GM18505 (cell line): ENCODE measurements at regions not wholly inside any gene's neighbourhood (a gene's known extent, or its start where the extent isn't known, plus 50 kb on each side); places are given as distances from the start of the nearest gene placed in this dataset.

Source experiments
- ATAC-seq: cut with Tn5 transposase; IDR thresholded peaks from one replicate; pipeline ENCODE4 v1.9.1; 2021; ENCODE audit not compliant: unreplicated experiment
- POLR2A ChIP-seq: IDR thresholded peaks from 4 replicates; pipeline ENCODE4 v1.6.1; 2011; ENCODE audit warnings: borderline replicate concordance; ENCODE audit not compliant: insufficient read depth, insufficient read length; ENCODE audit errors: extremely low read depth

DNA sequence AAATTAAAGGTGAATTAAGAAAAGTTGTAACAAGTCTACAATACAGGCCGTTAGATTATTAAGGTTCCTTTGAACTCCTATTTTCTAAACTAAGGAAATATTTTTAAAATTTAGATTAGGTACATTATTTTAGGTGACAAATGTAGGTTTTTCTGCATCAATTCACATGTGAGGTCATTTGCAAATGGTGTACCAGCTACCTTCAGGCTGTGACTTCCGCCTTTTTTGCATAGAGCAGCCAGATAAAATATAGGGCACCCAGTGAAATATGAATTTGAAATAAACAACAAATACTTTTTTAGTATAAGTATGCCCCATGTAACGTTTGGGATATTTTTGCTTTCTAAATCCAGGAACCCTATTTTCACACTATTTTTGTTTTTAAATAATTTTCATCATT, 544.0 kb downstream of the LMO4 start:
- TF ChIP-seq POLR2A: no peak
- no peak for ATAC-seq

DNA sequence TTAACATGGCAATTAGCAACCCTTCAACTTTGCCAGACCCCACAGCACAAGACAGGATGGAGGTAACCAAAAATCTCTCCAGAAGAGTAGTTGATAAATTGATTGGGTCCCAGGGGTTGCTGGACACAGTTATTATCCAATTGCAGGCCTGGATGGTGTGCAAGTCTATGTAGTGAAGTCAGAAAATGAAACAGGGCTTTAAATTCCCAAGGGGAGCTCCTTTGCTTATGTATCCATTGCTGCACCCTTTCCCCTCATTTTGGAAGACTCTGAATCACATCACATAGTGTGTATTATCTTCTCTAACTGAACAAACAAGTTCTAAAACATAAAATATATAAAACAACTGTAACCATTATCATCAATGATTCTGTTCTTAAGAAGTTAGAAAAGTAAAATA, 550.2 kb downstream of the LMO4 start:
- ATAC-seq: no peak
- TF ChIP-seq POLR2A: no peak

DNA sequence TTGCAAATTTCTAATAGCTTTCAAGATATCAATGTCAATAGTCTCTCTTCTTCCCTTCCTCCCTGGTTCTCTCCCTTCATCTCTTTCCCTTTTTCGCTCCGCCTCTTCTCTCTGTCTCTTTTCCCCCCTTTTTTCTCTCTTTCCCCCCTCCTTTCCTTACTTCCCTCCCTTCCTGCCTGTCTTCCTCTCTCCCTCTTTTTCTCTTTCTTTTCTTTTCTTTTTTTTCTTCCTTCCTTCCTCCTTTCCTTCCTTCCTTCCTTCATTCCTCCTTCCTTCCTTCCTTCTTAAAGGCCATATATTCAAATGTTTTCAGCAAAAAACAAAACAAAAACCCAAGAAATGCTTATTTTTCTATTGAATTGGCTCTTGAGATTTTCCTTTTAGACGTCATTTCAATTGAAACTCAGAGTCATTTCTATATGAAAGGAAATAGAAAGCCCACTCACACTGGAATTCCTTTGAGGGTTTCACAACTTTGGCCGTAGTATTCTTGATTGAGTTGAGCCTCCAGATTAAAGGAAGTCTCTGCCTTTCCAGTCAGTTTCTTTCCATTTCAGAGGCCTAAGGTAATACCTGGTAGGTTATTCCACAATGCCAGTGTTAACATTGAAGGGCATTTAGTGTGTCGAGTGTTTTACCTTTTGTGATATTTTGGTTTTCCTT, 551.5 kb downstream of the LMO4 start:
- no peak for ATAC-seq
- TF ChIP-seq POLR2A: no peak

DNA sequence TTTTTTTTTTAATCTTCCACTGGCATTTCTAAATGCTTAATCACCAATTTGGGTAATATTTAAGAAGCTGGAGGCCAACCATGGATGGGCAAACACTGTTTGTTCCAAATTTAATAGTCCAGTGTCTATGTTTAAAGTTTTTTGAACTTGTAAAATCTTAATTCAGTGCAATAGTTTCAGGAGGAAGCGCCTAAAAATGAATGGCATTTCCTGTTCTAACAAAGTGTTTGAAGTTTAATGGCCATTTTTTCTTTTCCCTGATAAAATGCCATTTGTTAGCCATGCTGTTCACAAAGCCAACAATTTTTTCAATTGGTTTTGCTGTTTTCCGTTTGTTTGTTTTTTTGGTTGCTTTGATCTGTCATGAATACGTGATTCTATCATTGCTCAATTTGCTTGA, 552.1 kb downstream of the LMO4 start:
- no peak for ATAC-seq
- no peak for TF ChIP-seq POLR2A

DNA sequence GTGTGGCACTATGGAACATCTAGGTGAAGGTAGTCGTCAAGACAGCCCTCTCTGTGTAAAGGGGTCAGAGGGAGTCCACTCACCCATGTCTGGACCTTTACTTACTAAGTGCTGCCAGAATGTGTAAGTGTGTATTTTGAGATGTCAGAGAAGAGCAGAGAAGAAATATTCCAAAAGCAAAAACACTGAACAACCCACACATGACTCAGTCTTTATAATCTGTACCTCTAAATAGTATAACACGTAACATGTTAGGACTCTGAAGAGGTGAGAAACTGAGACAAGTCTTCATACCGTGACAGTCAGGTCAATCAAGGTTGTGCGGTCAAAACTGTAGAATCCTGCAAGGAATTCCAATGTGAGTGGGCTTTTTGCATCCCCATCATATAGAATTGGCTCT, 555.2 kb downstream of the LMO4 start:
- no peak for ATAC-seq
- no peak for TF ChIP-seq POLR2A

DNA sequence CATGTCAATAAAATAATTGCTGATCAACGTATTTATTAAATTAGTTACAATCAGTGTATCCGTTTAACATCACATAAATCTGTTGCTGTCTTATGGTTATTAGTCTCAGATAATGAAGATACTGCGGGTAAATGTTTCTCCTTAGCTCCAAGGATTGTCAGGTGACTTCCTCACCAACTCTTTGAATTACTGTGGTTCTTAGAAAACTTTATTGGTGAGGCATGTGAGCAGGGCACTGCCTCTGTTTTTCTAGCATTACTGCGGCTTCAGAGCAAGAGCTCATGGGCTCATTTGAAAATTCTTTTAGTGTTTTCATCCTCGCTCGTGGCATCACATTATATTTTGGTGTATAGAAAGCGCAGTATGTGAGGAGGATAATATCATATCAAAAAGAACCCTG, 555.9 kb downstream of the LMO4 start:
- no peak for TF ChIP-seq POLR2A
- ATAC-seq: no peak

DNA sequence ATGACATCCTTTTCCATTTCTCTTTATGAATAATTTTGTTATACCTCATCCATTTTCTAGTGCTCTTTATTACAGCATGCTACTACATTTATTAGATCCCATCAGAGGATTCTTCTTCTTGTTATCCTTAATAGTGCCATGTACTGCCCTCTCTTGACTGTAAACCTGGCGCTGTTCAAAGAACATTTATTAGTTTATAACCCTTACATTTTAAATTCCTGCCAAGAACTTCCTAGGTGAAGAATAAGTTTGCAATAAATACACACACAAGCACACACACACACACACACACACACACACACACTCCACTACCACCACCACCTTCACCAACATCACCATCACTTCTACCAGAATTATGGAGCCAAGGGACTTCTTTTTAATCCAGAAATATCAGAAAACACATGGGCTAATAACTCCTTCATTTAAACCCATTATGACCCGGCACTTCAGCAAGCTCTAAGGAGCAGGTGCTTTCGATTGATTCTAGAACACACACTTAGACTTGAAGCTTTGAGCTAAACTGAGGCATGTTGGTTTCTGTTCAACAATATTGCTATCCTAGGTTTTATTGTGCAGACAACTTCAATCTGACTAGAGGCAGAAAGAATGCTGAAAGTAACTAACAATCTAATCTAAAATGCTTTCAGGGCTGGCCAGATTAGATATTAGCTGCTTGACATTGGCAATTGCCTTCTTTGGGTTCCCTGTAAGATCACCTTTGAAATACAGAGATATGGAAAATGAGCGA, 556.8 kb downstream of the LMO4 start:
- no peak for TF ChIP-seq POLR2A

DNA sequence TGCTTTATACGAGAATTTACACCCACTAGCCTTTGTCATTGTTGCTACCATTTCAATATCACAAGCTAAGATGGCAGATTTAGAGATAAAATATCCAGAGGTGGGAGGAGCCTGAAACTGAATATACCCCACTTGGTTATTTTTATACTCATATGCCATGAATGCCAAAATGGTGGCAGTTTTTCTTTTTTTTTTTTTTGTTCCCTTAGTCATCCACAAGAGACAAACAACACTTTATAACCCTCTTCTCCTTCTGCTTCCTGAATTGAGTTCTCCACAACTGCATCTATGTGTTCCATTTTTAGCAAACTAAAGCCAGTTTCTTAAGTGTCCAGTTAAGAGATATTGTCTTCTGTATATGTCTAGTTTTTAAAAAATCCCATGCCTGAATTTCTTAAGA, 558.4 kb downstream of the LMO4 start:
- no peak for ATAC-seq
- TF ChIP-seq POLR2A: no peak

More for the DNA sequence above, 556.8 kb downstream of the LMO4 start:
- ATAC-seq: no peak

DNA sequence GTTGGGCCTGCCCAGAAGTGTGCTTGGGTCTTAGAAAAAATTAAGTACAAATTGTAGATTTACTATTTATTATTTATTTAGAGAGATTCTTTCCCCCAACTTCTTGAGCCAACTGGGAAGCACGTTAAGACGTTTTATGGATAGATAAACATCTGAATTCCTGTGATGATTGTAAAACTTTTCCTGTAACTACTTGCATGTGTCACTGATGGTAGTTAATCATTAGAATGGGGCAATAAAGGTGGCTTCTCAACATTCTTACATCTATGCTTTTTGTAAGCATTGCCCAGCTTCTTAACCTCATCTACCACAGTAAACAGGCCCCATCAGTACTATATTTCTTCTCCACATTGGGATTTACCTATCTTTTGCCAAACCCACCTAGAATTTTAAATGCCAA, 559.8 kb downstream of the LMO4 start:
- TF ChIP-seq POLR2A: no peak
- no peak for ATAC-seq

DNA sequence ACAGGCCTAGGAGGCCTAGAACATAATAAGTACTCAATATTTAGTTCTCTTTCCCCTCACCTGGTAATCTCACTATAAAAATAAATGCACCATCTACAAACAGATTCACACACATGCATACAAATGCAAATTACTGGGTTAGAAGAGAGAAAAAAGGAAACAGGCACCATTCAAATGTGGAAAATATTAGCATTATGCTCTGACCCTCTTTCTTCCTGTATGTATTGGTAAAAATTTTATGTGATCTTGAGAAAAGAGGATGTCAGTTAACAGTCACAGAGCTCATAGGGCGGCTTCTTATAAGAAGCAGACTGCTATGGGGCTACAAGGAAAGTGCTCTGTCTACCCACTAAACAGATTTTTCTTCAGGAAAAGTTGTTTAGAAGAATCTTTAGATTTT, 565.4 kb downstream of the LMO4 start:
- ATAC-seq: no peak
- no peak for TF ChIP-seq POLR2A

DNA sequence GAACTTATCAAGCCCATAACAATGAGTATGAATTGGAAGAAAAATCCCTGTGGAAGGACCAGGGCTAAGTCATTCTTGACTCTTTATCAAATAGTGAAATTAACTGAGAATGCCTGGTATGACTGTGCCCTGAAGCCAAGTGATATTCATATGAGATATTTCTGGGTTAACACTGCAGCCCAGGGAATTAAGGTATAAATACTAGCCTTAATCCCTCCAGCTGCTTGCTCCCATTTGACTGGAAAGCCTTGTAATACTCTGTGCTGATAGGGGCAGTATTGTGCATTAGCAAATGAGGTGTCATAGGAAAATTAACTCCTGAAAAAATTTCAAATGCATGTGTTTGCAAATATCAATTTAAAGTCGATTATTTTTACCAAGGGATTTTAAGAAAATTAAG, 568.8 kb downstream of the LMO4 start:
- no peak for ATAC-seq
- no peak for TF ChIP-seq POLR2A

DNA sequence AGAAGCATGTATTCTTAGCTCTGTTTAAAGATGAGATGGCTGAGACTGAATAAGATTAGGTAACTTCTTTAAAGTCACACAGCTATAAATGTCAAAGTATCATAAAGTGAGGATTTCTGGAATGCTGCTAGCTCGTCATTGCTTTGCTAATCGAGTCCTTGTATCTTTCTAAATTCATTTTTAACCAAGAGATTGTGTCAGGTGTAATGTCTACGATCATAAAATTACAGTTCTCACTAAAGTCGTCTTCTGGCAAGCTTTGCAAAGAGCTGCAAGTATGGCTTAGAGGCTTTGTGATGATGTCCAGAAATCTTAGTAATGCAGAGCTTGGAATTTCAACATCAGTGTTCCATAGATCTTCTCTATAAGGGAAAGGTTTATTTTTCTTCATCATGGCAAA, 569.8 kb downstream of the LMO4 start:
- TF ChIP-seq POLR2A: no peak
- ATAC-seq: no peak

DNA sequence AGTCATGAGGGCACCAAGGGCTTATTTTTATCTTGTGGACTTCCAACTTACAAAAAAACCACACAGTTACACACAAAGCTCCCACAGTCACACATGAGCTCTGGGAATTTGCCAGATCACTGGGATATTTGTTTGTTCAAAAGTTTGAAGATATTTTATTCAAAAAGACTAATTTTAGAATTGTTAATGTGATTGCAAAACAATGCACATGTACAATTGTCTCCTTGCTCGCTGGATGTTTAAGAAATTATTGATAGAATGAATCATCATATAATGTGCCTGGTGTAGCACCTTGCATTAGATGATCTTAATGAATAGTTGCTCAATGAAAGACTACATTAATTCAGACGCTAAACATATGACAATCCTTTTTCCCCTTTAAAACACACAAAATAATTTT, 570.3 kb downstream of the LMO4 start:
- TF ChIP-seq POLR2A: no peak
- ATAC-seq: no peak

DNA sequence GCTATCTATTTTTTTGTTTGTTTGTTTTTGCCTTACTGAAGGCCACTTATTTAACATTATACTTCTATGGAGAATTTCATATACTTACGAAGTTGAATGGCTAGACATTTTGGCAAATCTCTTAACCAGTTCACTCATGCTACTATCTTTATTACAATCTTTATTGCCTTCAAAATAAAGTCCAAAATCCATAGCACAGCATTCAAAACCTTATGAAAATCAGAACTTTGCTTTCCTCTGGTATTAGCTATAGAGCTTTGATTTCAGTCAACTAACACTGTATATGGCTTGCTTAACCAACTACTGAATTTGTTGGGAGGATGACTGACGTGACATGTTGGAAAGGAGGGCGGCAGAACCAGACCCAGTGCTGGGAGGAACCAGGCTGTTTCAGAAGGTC, 571.1 kb downstream of the LMO4 start:
- no peak for ATAC-seq
- no peak for TF ChIP-seq POLR2A
